Breast epithelium (tissue), 4 donors: ENCODE measurements at regions not wholly inside any gene's neighbourhood (a gene's known extent, or its start where the extent isn't known, plus 50 kb on each side); places are given as distances from the start of the nearest gene placed in this dataset.

Experiments used
- DNase-seq, 2 donors: peaks; one replicate each; pipeline ENCODE4 v3.0.0-alpha.2; 2019; ENCODE audit warnings: low spot score in 2 of 2
- H3K27ac ChIP-seq, 2 donors: fragments of 200-600 bp; sonication (generic) in 1 of 2; one replicate each; pipeline ENCODE4 v1.5.1; 2016 to 2019; ENCODE audit warnings: mild to moderate bottlenecking in 1 of 2
- H3K27me3 ChIP-seq, 2 donors: fragments of 200-600 bp; sonication (generic) in 1 of 2; one replicate each; pipeline versions ENCODE4 v1.5.1 to v1.6.0; 2017 to 2019; ENCODE audit warnings: control low read depth in 1 of 2, mild to moderate bottlenecking in 1 of 2
- H3K36me3 ChIP-seq: fragments of 200-600 bp; one replicate; pipeline ENCODE4 v1.5.1; 2019
- H3K4me1 ChIP-seq, 2 donors: fragments of 200-600 bp; sonication (generic); one replicate each; pipeline ENCODE4 v1.5.1; 2016 to 2019; ENCODE audit warnings: control low read depth in 1 of 2
- H3K4me3 ChIP-seq, 3 donors: fragments of 200-600 bp; sonication (generic); 1 replicate in 2 of 3; 2 replicates in 1 of 3; pipeline ENCODE4 v1.5.1; 2016 to 2019; ENCODE audit warnings: mild to moderate bottlenecking in 3 of 3, moderate library complexity in 2 of 3
- H3K9me3 ChIP-seq, 2 donors: fragments of 200-600 bp; sonication (generic) in 1 of 2; one replicate each; pipeline ENCODE4 v1.5.1; 2016 to 2019; ENCODE audit warnings: control low read depth in 1 of 2
- CTCF ChIP-seq, 3 donors: fragments of 450-650 bp; IDR thresholded peaks; one replicate each; pipeline ENCODE4 v1.5.1; 2016 to 2017; ENCODE audit warnings: antibody characterized with exemption in 3 of 3, mild to moderate bottlenecking in 3 of 3, moderate library complexity in 3 of 3
- POLR2A ChIP-seq: fragments of 450-650 bp; IDR thresholded peaks from one replicate; pipeline ENCODE4 v1.6.1; 2016; ENCODE audit warnings: antibody characterized with exemption, mild to moderate bottlenecking, moderate library complexity
- POLR2AphosphoS5 ChIP-seq, 3 donors: sonication (generic); formaldehyde crosslinking; IDR thresholded peaks; one replicate each; pipeline ENCODE4 v1.6.1; 2017; ENCODE audit warnings: antibody characterized with exemption in 3 of 3
- intact Hi-C: fragments of 100-400 bp; cut with DNase I; formaldehyde crosslinking; loops from one replicate; pipeline ENCODE4 v1.15.1; 2023; ENCODE audit warnings: low total_unique reads

- intact Hi-C loops, result no loop called here
Measured at GRCh38 chr19:32130332-32130731, 215.1 kb upstream of the ZNF507 start.

GRCh38 chr19:32131005-32131404 lies 214.4 kb upstream of the ZNF507 start:
- H3K4me3 ChIP-seq, result no peak overlapping the region
- intact Hi-C loops, result no loop called here
- DNase-seq, result no peak
- no peaks in the 10 kb centered on the region for H3K27me3 ChIP-seq
- H3K4me1 ChIP-seq, result no peaks in the 10 kb centered on the region
- H3K36me3 ChIP-seq, result no peaks in the 10 kb centered on the region
- no peaks in the 10 kb centered on the region for H3K9me3 ChIP-seq
- no peak for TF ChIP-seq POLR2AphosphoS5 (IDR thresholded peaks at IDR 0.05)
- no peak for TF ChIP-seq POLR2A
- no peak for TF ChIP-seq CTCF (IDR thresholded peaks at IDR 0.05)
- H3K27ac ChIP-seq, result no peak overlapping the region

More at GRCh38 chr19:32130332-32130731, 215.1 kb upstream of the ZNF507 start:
- DNase-seq, result no peak
- H3K27ac ChIP-seq, result peak overlapping the region in 1 of 2 donors; percentile 55
- no peaks in the 10 kb centered on the region for H3K27me3 ChIP-seq
- no peaks in the 10 kb centered on the region for H3K9me3 ChIP-seq
- TF ChIP-seq POLR2AphosphoS5 (IDR thresholded peaks at IDR 0.05), result no peak
- no peak for TF ChIP-seq CTCF (IDR thresholded peaks at IDR 0.05)
- no peak for TF ChIP-seq POLR2A
- no peak overlapping the region for H3K4me3 ChIP-seq
- H3K36me3 ChIP-seq, result no peaks in the 10 kb centered on the region
- H3K4me1 ChIP-seq, result no peaks in the 10 kb centered on the region

DNA sequence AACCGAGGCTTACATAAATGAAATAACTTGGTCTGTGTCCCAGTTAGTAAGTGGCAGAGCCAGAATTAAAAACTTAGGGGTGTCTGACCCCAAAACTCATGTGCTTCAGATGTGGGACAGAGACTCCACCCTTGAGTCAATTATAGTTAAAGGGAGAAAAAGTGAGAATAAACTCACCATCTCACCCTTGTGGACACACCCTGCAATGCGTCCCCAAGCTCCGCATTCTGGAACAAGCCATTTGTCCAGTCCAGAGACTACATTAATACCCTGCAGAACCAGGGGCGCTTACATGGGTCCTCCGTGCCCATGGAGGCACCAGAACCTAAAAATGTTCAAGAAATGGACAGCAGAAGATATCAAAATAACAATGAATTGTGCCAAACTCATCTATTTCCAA lies 207.0 kb upstream of the ZNF507 start:
- DNase-seq, result no peak
- Histone ChIP-seq H3K36me3 (no peaks in the 10 kb centered on the region), H3K27me3 (peaks cover 0 to 3% of the 10 kb centered on the region in 2 donors), H3K4me3 (no peak overlapping the region), H3K4me1 (no peaks in the 10 kb centered on the region), H3K9me3 (no peaks in the 10 kb centered on the region), H3K27ac (no peak overlapping the region)
- intact Hi-C loops, result no loop called here
- TF ChIP-seq CTCF (IDR thresholded peaks at IDR 0.05), result no peak
- no peak for TF ChIP-seq POLR2AphosphoS5 (IDR thresholded peaks at IDR 0.05)
- TF ChIP-seq POLR2A, result no peak

GRCh38 chr19:32141840-32142511 lies 203.4 kb upstream of the ZNF507 start:
- Histone ChIP-seq H3K4me1 (no peaks in the 10 kb centered on the region), H3K27ac (no peak overlapping the region), H3K27me3 (peaks cover 0 to 3% of the 10 kb centered on the region in 2 donors), H3K36me3 (no peaks in the 10 kb centered on the region), H3K4me3 (no peak overlapping the region), H3K9me3 (peaks cover 6 to 19% of the 10 kb centered on the region in 2 donors)
- DNase-seq, result no peak
- intact Hi-C loops, result no loop called here
- TF ChIP-seq POLR2AphosphoS5 (IDR thresholded peaks at IDR 0.05), result no peak
- TF ChIP-seq POLR2A, result no peak
- no peak for TF ChIP-seq CTCF (IDR thresholded peaks at IDR 0.05)

DNA sequence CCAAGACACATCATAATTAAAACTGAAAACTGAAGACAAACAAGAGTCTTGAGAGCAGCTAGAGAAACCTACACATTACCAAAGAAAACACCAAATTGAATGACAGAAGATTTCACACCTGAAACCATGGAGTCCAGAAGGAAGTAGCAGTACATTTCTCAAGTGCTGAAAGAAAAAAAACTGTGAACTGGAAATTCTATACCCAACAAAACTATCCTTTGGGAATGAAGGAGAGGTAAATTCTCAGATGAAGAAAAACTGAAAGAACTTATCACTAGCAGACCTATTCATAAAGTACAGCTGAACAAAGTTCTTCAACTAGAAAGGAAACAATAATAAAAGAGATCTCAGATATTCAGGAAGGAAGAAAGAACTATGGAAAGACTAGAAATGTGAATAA lies 198.7 kb upstream of the ZNF507 start:
- intact Hi-C loops, result no loop called here
- TF ChIP-seq POLR2A (no peak), CTCF (IDR thresholded peaks at IDR 0.05) (no peak), POLR2AphosphoS5 (IDR thresholded peaks at IDR 0.05) (no peak)
- Histone ChIP-seq H3K27ac (no peak overlapping the region), H3K4me3 (no peak overlapping the region), H3K36me3 (no peaks in the 10 kb centered on the region), H3K9me3 (peaks cover 10 to 35% of the 10 kb centered on the region in 2 donors), H3K27me3 (no peaks in the 10 kb centered on the region), H3K4me1 (no peaks in the 10 kb centered on the region)
- DNase-seq, result no peak
